OCI-M2 (cell line): ENCODE measurements at regions not wholly inside any gene's neighbourhood (a gene's known extent, or its start where the extent isn't known, plus 50 kb on each side); places are given as distances from the start of the nearest gene placed in this dataset.

Source experiments
- DNase-seq: peaks from one replicate; lab custom pipeline; 2025; ENCODE audit not compliant: unreplicated experiment; lab: John Stamatoyannopoulos, UW

- DNase-seq = no peak
Measured at GRCh38 chr6:19032591-19033295, 645.6 kb downstream of the RNF144B start.

GRCh38 chr6:19033683-19034082 lies 646.5 kb downstream of the RNF144B start:
- DNase-seq = no peak

GRCh38 chr6:19034986-19035385 lies 647.8 kb downstream of the RNF144B start:
- DNase-seq = no peak

DNA sequence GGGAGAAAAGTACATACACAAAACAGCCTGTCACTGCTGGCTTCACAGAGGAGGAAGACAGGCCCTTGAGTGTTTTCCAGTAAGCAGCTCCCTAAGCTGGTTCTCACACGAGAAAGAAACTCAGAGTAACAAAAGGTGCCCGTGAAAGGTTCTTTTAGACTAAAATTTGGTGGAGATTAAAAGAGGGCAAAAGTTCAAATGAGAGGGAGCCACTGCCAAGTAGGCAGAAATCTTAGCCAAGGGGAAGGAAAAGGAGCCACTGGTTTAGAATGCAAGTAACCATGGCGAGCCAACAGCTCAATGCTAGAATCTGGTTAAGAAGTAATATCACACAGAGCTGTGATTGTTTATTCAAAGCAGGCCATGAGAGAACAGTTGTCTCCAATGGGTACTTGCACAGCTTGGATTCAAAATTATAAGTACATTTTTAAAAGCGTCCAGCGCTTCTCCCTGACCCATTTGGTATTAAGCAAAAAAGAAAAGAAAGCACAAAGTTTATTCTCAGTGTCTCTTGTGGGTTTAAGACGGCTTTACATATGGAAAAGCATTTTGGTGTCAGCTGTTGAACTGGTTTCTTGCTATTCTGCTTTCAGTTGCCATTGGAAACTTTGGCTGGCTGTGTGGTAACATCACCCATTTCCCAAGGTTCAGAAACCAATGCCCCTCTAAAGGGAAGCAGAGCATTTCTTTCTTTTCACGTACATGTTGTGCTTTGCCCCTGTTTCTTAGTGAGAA lies 648.5 kb downstream of the RNF144B start:
- no peak for DNase-seq

GRCh38 chr6:19036196-19036555 lies 649.0 kb downstream of the RNF144B start:
- DNase-seq = no peak

DNA sequence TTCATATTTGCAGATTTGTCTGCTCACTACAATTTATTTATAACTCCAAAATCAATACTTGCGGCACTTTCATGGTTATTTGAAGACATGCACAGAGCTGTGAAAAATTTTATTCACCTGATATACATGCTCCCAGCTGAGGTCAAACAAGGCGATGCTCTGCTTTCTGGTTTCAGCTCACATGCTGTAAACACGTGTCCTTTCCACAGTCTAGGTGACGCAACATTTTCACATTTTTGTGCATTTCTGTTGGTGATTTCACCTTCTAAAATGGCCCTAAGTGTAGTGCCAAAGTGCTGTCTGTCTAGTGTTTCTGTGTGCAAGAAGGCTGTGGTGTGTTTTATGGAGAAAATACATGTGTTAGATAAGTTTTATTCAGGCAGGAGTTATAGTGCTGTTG lies 650.5 kb downstream of the RNF144B start:
- no peak for DNase-seq

DNA sequence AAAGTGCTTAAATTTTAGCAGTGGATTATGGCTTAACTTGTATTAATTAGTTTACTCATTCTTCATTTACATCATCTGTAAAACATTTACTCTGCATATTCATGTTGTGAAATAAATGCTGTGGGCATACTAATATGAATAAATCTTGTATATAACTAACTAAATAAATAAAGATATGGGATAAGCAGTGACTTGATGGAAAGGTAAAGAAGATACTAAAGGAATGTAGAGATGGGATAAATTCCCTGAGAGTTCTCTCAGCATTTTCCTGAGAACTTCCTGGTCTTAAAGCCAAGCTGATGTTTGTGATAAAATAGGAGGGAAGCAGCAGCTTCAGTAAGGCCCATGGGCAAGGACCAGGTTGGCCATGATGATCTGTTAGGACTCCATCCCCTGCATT lies 652.1 kb downstream of the RNF144B start:
- DNase-seq = no peak

- no peak for DNase-seq
Measured at GRCh38 chr6:19041906-19042305, 654.8 kb downstream of the RNF144B start.

DNA sequence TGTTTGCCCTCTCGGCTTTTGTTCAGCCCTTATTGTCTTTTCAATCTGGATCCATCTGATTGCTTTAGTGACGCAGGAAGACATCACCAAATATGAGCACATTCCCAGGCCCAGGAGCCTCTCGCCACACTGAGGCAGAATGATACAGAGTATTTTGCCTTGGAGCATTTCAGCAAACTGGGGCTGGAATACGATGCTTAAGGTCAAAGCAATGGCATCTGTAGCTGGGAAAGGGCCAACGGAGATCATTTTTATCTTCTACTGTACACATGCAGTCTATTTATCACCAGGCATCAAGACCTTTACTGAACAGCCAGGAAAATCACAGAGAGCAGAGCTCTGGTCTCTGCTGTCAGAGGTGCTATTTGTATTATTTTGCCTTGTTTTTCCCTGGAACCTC lies 655.3 kb downstream of the RNF144B start:
- no peak for DNase-seq

- no peak for DNase-seq
Measured at GRCh38 chr6:19050765-19051164, 663.6 kb downstream of the RNF144B start.

GRCh38 chr6:19052219-19052618 lies 665.1 kb downstream of the RNF144B start:
- DNase-seq = no peak

- DNase-seq = no peak
Measured at GRCh38 chr6:19059102-19059501, 672.0 kb downstream of the RNF144B start.

GRCh38 chr6:19067165-19067564 lies 680.0 kb downstream of the RNF144B start:
- no peak for DNase-seq

GRCh38 chr6:19070520-19070919 lies 683.4 kb downstream of the RNF144B start:
- no peak for DNase-seq

GRCh38 chr6:19083801-19084200 lies 696.7 kb downstream of the RNF144B start:
- DNase-seq = no peak

DNA sequence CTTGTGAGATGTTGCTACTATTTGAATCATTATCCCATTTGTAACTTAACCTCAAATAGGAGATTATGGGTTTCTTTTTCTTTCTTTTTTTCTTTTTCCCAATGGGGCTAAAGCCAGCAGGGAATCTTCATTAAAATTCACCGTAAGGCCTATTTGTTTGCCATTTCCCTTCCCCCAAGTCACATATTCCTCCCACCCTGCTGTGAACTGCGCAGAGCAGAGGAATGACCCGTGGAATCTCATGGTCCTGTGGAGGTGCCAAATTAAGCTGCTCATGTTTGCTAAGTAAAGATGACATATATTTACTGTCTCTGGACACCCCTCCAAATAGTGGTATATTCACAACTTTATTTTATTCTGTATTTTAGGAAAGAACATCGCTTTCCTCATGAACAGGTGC lies 699.3 kb downstream of the RNF144B start:
- no peak for DNase-seq

DNA sequence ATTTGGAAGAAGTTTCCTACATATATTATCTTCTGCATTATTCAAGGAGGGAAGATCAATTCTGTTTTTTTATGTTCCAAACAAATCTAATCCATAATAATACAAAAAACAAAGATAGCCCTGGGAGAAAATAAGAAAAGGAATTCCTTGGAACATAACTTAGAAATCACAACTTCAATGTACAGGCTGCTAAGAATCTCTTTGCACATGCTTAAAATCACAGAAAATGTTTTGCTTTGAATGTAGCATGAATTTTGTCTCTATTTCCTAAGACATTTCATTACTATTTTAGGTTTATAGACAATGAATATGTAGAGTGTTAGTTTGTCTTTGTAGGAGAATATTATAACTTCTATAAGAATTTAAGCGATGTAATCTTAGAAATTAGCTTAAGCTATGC lies 700.1 kb downstream of the RNF144B start:
- DNase-seq = no peak

GRCh38 chr6:19087897-19088296 lies 700.7 kb downstream of the RNF144B start:
- DNase-seq = no peak

DNA sequence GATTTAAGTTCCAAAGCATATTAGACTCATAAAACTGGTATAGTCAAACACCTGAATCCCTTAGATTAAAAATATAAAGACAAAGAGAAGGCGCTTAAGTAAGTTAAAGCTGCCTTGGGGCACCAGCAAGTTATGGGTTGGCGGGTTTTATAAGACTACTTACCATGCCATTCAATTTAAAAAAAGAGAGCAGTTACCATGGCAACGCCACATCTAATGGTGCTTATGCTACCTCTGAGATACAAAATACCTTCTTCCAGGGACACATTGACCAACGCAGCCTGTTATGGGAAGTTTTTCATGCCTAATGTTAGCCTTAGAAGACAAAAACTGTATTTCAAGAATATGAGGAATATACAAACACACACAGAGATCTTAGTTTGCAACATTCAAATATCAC lies 713.6 kb downstream of the RNF144B start:
- no peak for DNase-seq

DNA sequence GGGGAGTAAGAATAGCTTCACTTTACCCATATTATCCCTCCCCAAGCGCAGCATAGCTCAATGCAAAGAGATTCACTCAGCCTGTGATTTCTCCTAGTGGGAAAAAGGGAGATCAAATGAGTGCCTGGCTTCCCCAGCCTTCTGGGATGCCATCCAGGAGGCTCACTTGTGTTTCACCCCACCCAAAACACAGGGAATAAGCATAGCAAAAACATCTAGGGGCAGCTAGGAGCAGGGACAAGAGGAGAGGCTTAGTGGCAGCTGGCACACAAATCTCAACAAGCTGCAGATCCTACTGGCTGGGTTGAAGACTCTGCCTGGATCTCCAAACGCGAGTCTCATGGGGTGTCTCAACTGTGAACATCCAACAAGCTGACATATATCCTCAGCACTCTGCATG lies 715.8 kb downstream of the RNF144B start:
- DNase-seq = no peak

- no peak for DNase-seq
Measured at GRCh38 chr6:19107468-19107867, 720.3 kb downstream of the RNF144B start.

DNA sequence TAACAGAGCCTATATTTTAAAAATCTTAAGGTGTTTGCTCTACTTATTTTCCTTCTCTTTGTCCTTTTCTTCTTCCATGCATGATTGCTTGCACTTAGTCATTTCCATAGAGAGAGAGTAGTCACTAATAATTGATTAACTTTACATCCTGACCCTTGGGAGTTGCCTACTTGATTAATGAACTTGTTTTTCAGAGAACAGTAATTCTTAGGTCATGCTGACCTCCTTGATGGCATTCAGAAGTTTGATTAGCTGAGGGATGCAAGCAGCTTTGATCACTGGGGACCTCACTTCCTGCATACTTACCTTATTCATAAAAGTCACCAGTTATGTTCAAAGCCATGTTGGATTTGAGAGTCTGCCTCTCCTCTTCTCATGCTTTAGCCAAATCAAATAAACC lies 715.6 kb upstream of the ID4 start:
- DNase-seq = no peak

GRCh38 chr6:19127081-19127480 lies 710.1 kb upstream of the ID4 start:
- DNase-seq = no peak
